T-helper 1 cell treated with Interleukin-12 subunit alpha and Interleukin-12 subunit beta and Interleukin-4 antibody, amounts not matched to agents 30 μg/mL and 1 μg/mL, for 36 hours (primary cell): ENCODE measurements at regions not wholly inside any gene's neighbourhood (a gene's known extent, or its start where the extent isn't known, plus 50 kb on each side); places are given as distances from the start of the nearest gene placed in this dataset.
"Not testable (repeated sequence)": the region's sequence is repeated elsewhere in the genome, so short reads cannot be mapped to it uniquely, and the experiment has no call there.

Experiments
- H3K27ac Mint-ChIP-seq: one replicate; pipeline ENCODE4 v1.8.0; 2021; ENCODE audit warnings: mild to moderate bottlenecking, mixed read lengths
- H3K27me3 Mint-ChIP-seq: one replicate; pipeline ENCODE4 v1.8.0; 2021; ENCODE audit warnings: low read depth, mixed read lengths
- H3K36me3 Mint-ChIP-seq: one replicate; pipeline ENCODE4 v1.8.0; 2021; ENCODE audit warnings: low read depth, mixed read lengths
- H3K4me1 Mint-ChIP-seq: one replicate; pipeline ENCODE4 v1.8.0; 2021; ENCODE audit warnings: low read depth, mixed read lengths
- H3K4me3 Mint-ChIP-seq: one replicate; pipeline ENCODE4 v1.8.0; 2021; ENCODE audit warnings: mild to moderate bottlenecking, moderate library complexity, mixed read lengths
- H3K9me3 Mint-ChIP-seq: one replicate; pipeline ENCODE4 v1.8.0; 2021; ENCODE audit warnings: mixed read lengths

- Mint-ChIP-seq H3K9me3 (peaks cover 26% of the 10 kb centered on the region), H3K4me3 (no peak overlapping the region), H3K27ac (no peak overlapping the region), H3K27me3 (no peaks in the 10 kb centered on the region), H3K4me1 (no peaks in the 10 kb centered on the region), H3K36me3 (no peaks in the 10 kb centered on the region)
Observed at GRCh38 chr20:61094581-61094980, 157.5 kb upstream of the CDH4 start.

- H3K4me1 Mint-ChIP-seq, result no peaks in the 10 kb centered on the region
- H3K9me3 Mint-ChIP-seq, result peaks cover 26% of the 10 kb centered on the region
- H3K27ac Mint-ChIP-seq, result no peak overlapping the region
- no peaks in the 10 kb centered on the region for H3K36me3 Mint-ChIP-seq
- H3K4me3 Mint-ChIP-seq, result no peak overlapping the region
- H3K27me3 Mint-ChIP-seq, result no peaks in the 10 kb centered on the region
Observed at GRCh38 chr20:61096463-61096862, 155.6 kb upstream of the CDH4 start.

GRCh38 chr20:61099806-61100205, 152.3 kb upstream of the CDH4 start:
- Mint-ChIP-seq H3K4me3 (no peak overlapping the region), H3K27ac (no peak overlapping the region), H3K27me3 (no peaks in the 10 kb centered on the region), H3K36me3 (no peaks in the 10 kb centered on the region), H3K9me3 (peaks cover 13% of the 10 kb centered on the region), H3K4me1 (no peaks in the 10 kb centered on the region)

GRCh38 chr20:61100489-61100888, 151.6 kb upstream of the CDH4 start:
- Mint-ChIP-seq H3K27me3 (no peaks in the 10 kb centered on the region), H3K4me1 (no peaks in the 10 kb centered on the region), H3K36me3 (no peaks in the 10 kb centered on the region), H3K27ac (no peak overlapping the region), H3K4me3 (no peak overlapping the region), H3K9me3 (peaks cover 9% of the 10 kb centered on the region)

GRCh38 chr20:61101321-61101720, 150.7 kb upstream of the CDH4 start:
- not testable (repeated sequence) for H3K4me3 Mint-ChIP-seq, H3K27me3 Mint-ChIP-seq, H3K4me1 Mint-ChIP-seq, H3K36me3 Mint-ChIP-seq, H3K9me3 Mint-ChIP-seq, H3K27ac Mint-ChIP-seq

GRCh38 chr20:61104232-61104631, 147.8 kb upstream of the CDH4 start:
- Mint-ChIP-seq H3K4me1 (no peaks in the 10 kb centered on the region), H3K9me3 (no peaks in the 10 kb centered on the region), H3K27ac (no peak overlapping the region), H3K4me3 (no peak overlapping the region), H3K27me3 (no peaks in the 10 kb centered on the region), H3K36me3 (no peaks in the 10 kb centered on the region)

GRCh38 chr20:61105395-61105794, 146.7 kb upstream of the CDH4 start:
- Mint-ChIP-seq H3K4me3 (no peak overlapping the region), H3K9me3 (no peaks in the 10 kb centered on the region), H3K4me1 (no peaks in the 10 kb centered on the region), H3K36me3 (no peaks in the 10 kb centered on the region), H3K27ac (no peak overlapping the region), H3K27me3 (no peaks in the 10 kb centered on the region)

GRCh38 chr20:61106438-61106837, 145.6 kb upstream of the CDH4 start:
- no peaks in the 10 kb centered on the region for H3K9me3 Mint-ChIP-seq
- no peaks in the 10 kb centered on the region for H3K27me3 Mint-ChIP-seq
- no peaks in the 10 kb centered on the region for H3K36me3 Mint-ChIP-seq
- no peak overlapping the region for H3K4me3 Mint-ChIP-seq
- H3K4me1 Mint-ChIP-seq, result no peaks in the 10 kb centered on the region
- no peak overlapping the region for H3K27ac Mint-ChIP-seq

- no peaks in the 10 kb centered on the region for H3K9me3 Mint-ChIP-seq
Observed at GRCh38 chr20:61109221-61109805, 142.7 kb upstream of the CDH4 start.

GRCh38 chr20:61112515-61112914, 139.5 kb upstream of the CDH4 start:
- Mint-ChIP-seq H3K4me3 (no peak overlapping the region), H3K27me3 (no peaks in the 10 kb centered on the region), H3K27ac (no peak overlapping the region), H3K36me3 (no peaks in the 10 kb centered on the region), H3K4me1 (no peaks in the 10 kb centered on the region), H3K9me3 (no peaks in the 10 kb centered on the region)

More at GRCh38 chr20:61109221-61109805, 142.7 kb upstream of the CDH4 start:
- Mint-ChIP-seq H3K4me3 (no peak overlapping the region), H3K4me1 (no peaks in the 10 kb centered on the region), H3K36me3 (no peaks in the 10 kb centered on the region), H3K27me3 (no peaks in the 10 kb centered on the region), H3K27ac (no peak overlapping the region)

GRCh38 chr20:61113731-61114130, 138.3 kb upstream of the CDH4 start:
- no peak overlapping the region for H3K4me3 Mint-ChIP-seq
- no peaks in the 10 kb centered on the region for H3K36me3 Mint-ChIP-seq
- H3K27me3 Mint-ChIP-seq, result no peaks in the 10 kb centered on the region
- no peaks in the 10 kb centered on the region for H3K9me3 Mint-ChIP-seq
- no peak overlapping the region for H3K27ac Mint-ChIP-seq
- no peaks in the 10 kb centered on the region for H3K4me1 Mint-ChIP-seq

GRCh38 chr20:61114493-61115175, 137.4 kb upstream of the CDH4 start:
- Mint-ChIP-seq H3K27ac (no peak overlapping the region), H3K4me1 (no peaks in the 10 kb centered on the region), H3K9me3 (no peaks in the 10 kb centered on the region), H3K36me3 (no peaks in the 10 kb centered on the region), H3K4me3 (no peak overlapping the region), H3K27me3 (no peaks in the 10 kb centered on the region)

GRCh38 chr20:61115364-61116065, 136.5 kb upstream of the CDH4 start:
- H3K36me3 Mint-ChIP-seq, result no peaks in the 10 kb centered on the region
- peaks cover under 1% of the 10 kb centered on the region for H3K4me1 Mint-ChIP-seq
- no peak overlapping the region for H3K4me3 Mint-ChIP-seq
- no peak overlapping the region for H3K27ac Mint-ChIP-seq
- H3K9me3 Mint-ChIP-seq, result no peaks in the 10 kb centered on the region
- H3K27me3 Mint-ChIP-seq, result no peaks in the 10 kb centered on the region

GRCh38 chr20:61117725-61118124, 134.3 kb upstream of the CDH4 start:
- no peaks in the 10 kb centered on the region for H3K9me3 Mint-ChIP-seq
- no peaks in the 10 kb centered on the region for H3K27me3 Mint-ChIP-seq
- no peak overlapping the region for H3K27ac Mint-ChIP-seq
- peaks cover 1% of the 10 kb centered on the region for H3K4me1 Mint-ChIP-seq
- no peaks in the 10 kb centered on the region for H3K36me3 Mint-ChIP-seq
- H3K4me3 Mint-ChIP-seq, result no peak overlapping the region
